ENCODE measurements at regions not wholly inside any gene's neighbourhood (a gene's known extent, or its start where the extent isn't known, plus 50 kb on each side); places are given as distances from the start of the nearest gene placed in this dataset.

DNA sequence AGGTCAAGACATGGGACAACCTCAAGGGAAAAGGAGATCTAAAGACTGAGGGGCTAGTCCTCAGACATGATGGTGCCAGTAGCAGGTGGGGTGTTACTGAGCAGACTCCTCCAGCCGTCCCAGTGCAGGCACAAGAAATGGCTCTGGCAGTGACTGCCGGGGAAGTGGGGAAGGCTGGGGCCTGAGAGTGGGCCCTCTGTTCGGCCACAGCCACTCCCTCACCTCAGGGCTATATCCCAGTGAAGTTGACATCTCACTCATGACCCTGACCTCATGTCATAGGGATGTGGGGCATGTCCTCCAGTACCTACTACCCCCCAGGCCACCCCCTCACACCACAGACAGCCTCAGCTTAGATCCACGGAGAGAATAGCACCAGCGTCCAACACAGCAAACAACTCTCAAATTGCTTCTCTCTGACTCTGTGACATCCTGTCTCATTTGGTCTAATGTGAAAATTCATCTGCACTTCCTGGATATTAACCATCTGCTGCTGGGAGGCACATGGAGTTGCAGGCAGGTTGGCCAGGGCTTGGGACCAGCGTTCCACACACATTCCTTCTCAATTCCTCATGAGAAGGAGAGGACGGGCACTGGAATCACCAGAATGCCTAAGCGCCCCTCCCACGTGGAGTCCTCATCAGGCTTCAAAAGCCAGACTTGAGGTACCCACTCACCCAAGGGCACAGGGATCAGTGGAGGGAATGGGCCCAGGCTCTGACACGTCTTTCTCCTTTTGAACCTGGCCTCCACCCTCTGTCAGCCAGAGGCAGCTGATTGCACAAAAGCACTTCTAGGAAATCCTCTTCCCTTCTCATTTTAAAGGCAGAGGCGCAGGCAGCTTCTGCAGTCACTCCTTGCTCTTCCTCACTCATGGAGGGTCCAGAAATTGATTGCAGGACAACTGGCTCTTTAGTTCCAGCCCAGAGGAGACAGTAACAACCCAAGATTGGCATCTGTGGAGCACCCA, 163.6 kb upstream of the CST7 start:
- no peaks in the 10 kb centered on the region for H3K79me2 ChIP-seq (ENCODE audit: insufficient read depth, low read depth)
- TF ChIP-seq, protein P1, sequence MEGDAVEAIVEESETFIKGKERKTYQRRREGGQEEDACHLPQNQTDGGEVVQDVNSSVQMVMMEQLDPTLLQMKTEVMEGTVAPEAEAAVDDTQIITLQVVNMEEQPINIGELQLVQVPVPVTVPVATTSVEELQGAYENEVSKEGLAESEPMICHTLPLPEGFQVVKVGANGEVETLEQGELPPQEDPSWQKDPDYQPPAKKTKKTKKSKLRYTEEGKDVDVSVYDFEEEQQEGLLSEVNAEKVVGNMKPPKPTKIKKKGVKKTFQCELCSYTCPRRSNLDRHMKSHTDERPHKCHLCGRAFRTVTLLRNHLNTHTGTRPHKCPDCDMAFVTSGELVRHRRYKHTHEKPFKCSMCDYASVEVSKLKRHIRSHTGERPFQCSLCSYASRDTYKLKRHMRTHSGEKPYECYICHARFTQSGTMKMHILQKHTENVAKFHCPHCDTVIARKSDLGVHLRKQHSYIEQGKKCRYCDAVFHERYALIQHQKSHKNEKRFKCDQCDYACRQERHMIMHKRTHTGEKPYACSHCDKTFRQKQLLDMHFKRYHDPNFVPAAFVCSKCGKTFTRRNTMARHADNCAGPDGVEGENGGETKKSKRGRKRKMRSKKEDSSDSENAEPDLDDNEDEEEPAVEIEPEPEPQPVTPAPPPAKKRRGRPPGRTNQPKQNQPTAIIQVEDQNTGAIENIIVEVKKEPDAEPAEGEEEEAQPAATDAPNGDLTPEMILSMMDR (conservative IDR thresholded peaks at IDR 0.05; ENCODE audit: low read depth, low read length): no peak
- no peak overlapping the region for H2AFZ ChIP-seq (ENCODE audit: low read depth)
- H3K4me2 ChIP-seq: no peak overlapping the region
- H3K4me3 ChIP-seq (IDR thresholded peaks at IDR 0.05; ENCODE audit: insufficient read depth, low read depth, low read length): no peak overlapping the region
- no peak overlapping the region for H3K27ac ChIP-seq
- no peaks in the 10 kb centered on the region for H3K27me3 ChIP-seq (ENCODE audit: insufficient read depth, low read depth)
- H3K36me3 ChIP-seq (ENCODE audit: insufficient read depth): no peaks in the 10 kb centered on the region
- no peak overlapping the region for H3K9ac ChIP-seq
- H4K20me1 ChIP-seq (ENCODE audit: insufficient read depth): no peaks in the 10 kb centered on the region
- H3K4me1 ChIP-seq (ENCODE audit: low read depth, poor library complexity, severe bottlenecking): no peaks in the 10 kb centered on the region

DNA sequence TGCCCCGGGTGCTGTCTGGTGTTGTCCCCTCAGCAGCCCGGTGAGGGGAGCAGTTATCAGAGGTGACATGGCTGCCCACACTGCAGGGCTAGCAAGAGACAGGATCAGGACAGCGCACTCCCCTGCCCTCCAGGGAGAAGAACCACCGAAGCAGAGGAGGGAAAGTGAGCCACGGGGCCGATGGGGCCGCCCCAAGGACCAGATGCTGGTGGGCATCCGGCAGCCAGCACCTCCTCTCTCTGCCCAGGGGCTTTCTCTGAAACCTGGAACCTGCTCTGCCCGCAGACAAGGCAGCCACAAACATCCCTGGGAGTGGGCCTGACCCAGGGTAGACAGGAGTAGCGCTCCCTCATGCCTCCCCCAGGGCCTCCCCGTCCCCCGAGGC, 163.0 kb upstream of the CST7 start:
- H3K36me3 ChIP-seq (ENCODE audit: insufficient read depth): no peaks in the 10 kb centered on the region
- no peak overlapping the region for H3K9ac ChIP-seq
- H4K20me1 ChIP-seq (ENCODE audit: insufficient read depth): no peaks in the 10 kb centered on the region
- H3K27me3 ChIP-seq (ENCODE audit: insufficient read depth, low read depth): no peaks in the 10 kb centered on the region
- no peaks in the 10 kb centered on the region for H3K4me1 ChIP-seq (ENCODE audit: low read depth, poor library complexity, severe bottlenecking)
- no peak overlapping the region for H3K4me2 ChIP-seq
- H3K27ac ChIP-seq: no peak overlapping the region
- no peak overlapping the region for H3K4me3 ChIP-seq (IDR thresholded peaks at IDR 0.05; ENCODE audit: insufficient read depth, low read depth, low read length)
- H2AFZ ChIP-seq (ENCODE audit: low read depth): no peak overlapping the region
- no peaks in the 10 kb centered on the region for H3K79me2 ChIP-seq (ENCODE audit: insufficient read depth, low read depth)
- TF ChIP-seq, protein P1 (conservative IDR thresholded peaks at IDR 0.05; ENCODE audit: low read depth, low read length): no peak

DNA sequence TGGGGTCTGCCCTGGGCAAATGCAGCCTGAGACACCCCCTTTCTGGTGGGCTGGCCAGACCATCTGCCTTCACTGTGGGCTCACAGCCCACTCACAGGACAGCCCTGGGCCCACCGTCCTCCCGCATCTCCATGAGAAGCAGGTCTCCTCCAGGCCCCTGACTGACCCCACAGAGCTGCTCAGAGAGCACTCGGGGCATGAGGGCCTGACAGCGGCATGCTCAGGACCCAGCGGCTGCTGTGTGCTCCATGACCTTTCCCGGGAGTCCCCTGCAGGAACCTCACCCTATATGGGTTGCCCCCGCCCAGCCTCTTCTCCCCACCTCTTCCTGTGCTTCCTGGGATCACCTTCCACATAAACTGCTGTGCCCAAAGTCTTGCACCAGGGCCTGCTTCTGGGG, 162.4 kb upstream of the CST7 start:
- H3K9ac ChIP-seq: no peak overlapping the region
- H3K4me3 ChIP-seq (IDR thresholded peaks at IDR 0.05; ENCODE audit: insufficient read depth, low read depth, low read length): no peak overlapping the region
- H4K20me1 ChIP-seq (ENCODE audit: insufficient read depth): no peaks in the 10 kb centered on the region
- no peak overlapping the region for H3K27ac ChIP-seq
- no peak overlapping the region for H3K4me2 ChIP-seq
- H3K4me1 ChIP-seq (ENCODE audit: low read depth, poor library complexity, severe bottlenecking): no peaks in the 10 kb centered on the region
- H3K79me2 ChIP-seq (ENCODE audit: insufficient read depth, low read depth): no peaks in the 10 kb centered on the region
- TF ChIP-seq, protein P1 (conservative IDR thresholded peaks at IDR 0.05; ENCODE audit: low read depth, low read length): no peak
- H3K27me3 ChIP-seq (ENCODE audit: insufficient read depth, low read depth): no peaks in the 10 kb centered on the region
- H2AFZ ChIP-seq (ENCODE audit: low read depth): no peak overlapping the region
- H3K36me3 ChIP-seq (ENCODE audit: insufficient read depth): no peaks in the 10 kb centered on the region

DNA sequence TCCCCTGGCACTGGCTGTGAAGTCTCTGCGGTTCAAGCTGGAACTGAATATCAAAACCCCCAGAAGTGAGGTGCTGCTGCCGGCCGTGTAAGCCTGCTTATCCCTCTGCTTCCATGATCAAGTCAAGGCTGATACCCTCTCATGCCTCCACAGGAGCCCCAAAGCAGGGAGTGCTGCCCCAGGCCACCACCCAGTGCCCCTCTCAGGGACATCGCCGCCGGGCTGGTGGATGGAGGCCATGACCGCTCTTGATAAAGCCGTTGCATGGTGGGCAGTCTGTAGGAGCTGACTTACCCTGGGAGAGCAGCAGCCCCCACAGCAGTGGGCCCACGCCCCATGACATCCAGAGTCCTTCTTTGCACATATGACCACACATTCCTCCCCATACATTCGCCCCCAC, 162.0 kb upstream of the CST7 start:
- no peaks in the 10 kb centered on the region for H4K20me1 ChIP-seq (ENCODE audit: insufficient read depth)
- no peak overlapping the region for H2AFZ ChIP-seq (ENCODE audit: low read depth)
- no peak overlapping the region for H3K4me2 ChIP-seq
- H3K27me3 ChIP-seq (ENCODE audit: insufficient read depth, low read depth): no peaks in the 10 kb centered on the region
- H3K4me3 ChIP-seq (IDR thresholded peaks at IDR 0.05; ENCODE audit: insufficient read depth, low read depth, low read length): no peak overlapping the region
- H3K27ac ChIP-seq: no peak overlapping the region
- H3K79me2 ChIP-seq (ENCODE audit: insufficient read depth, low read depth): no peaks in the 10 kb centered on the region
- H3K36me3 ChIP-seq (ENCODE audit: insufficient read depth): no peaks in the 10 kb centered on the region
- no peaks in the 10 kb centered on the region for H3K4me1 ChIP-seq (ENCODE audit: low read depth, poor library complexity, severe bottlenecking)
- H3K9ac ChIP-seq: no peak overlapping the region
- TF ChIP-seq, protein P1 (conservative IDR thresholded peaks at IDR 0.05; ENCODE audit: low read depth, low read length): no peak
